ENCODE measurements at regions not wholly inside any gene's neighbourhood (a gene's known extent, or its start where the extent isn't known, plus 50 kb on each side); places are given as distances from the start of the nearest gene placed in this dataset.
"Not testable (repeated sequence)": the region's sequence is repeated elsewhere in the genome, so short reads cannot be mapped to it uniquely, and the experiment has no call there.

DNA sequence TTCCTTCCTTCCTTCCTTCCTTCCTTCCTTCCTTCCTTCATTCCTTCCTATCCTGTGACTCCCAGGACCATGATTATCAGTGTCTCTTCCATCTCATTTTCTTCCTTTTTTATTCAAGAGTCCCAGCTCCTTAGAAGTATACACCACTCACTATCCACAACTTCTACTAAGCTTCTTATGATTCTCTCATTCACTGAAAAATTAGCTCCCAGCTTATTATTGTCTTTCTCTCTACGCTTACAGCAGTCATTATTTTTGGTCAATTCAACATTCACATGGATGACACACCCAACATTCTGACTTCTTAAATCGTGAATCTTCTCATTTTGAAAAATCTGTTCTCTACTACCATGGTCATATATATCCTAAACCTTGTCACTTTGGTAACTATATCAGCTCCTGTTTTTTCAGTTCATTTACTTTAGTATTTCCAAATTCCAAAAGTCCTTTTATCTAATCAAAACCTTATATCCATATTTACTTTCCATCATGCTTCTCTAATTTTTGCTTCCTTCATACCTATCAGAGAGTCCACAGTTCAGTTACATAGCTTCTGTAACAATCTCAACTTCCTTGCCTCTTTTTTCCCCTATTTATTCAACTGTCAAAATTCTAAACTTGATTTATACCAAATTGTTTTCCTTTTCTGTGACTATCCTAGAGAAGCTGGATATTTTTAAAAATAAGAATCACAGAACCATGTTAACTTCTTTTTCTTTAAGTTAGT, 677.5 kb downstream of the RAPGEF2 start:
- no peak for DNase-seq (ENCODE audit: low read depth in 2 of 2)

DNA sequence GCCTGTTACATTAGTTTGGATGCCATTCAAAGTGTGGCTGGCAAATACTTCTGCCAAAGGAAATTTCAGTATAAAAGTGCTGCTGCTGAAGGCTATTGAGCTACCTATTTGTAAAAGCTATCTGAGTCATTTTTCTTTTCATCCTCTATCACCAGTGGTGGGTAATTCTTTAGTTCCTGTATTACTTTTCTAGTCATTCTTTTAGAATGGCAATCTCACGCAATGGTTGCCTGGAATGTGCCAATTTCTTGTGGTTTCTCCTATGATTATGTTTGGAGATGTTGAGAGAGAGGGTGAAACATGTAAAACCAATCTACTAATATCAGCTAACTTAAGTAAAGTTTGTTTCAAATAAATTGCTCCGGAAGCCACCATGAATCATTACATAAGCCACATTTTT, 685.0 kb downstream of the RAPGEF2 start:
- no peak for DNase-seq (ENCODE audit: low read depth in 2 of 2)

DNA sequence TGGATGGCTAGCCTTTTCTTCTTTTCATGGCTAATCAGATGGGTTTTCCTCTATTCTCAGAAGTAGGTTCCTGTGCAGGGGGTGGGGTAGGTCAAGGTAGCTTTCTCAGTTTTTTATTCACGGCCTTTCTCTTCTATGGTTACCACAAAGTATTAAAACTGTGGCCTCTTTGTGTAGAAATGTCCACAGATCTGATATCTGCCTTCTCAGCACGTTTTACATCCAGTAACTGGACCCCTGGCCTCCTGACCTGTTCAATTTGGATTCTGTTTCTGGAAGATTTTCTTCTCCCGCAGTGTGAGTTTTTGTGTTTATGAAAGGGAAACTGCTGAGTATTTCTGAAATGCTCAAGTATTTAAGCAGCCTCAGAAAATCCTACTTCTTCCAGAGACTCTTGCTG, 688.5 kb downstream of the RAPGEF2 start:
- DNase-seq (ENCODE audit: low read depth in 2 of 2): no peak

DNA sequence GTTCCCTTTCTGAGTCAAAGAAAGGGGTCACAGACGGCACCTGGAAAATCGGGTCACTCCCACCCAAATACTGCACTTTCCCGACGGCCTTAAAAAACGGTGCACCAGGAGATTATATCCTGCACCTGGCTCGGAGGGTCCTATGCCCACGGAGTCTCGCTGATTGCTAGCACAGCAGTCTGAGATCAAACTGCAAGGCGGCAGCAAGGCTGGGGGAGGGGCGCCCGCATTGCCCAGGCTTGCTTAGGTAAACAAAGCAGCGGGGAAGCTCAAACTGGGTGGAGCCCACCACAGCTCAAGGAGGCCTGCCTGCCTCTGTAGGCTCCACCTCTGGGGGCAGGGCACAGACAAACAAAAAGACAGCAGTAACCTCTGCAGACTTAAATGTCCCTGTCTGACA, 701.7 kb downstream of the RAPGEF2 start:
- not testable (repeated sequence) for DNase-seq (ENCODE audit: low read depth in 2 of 2)

DNA sequence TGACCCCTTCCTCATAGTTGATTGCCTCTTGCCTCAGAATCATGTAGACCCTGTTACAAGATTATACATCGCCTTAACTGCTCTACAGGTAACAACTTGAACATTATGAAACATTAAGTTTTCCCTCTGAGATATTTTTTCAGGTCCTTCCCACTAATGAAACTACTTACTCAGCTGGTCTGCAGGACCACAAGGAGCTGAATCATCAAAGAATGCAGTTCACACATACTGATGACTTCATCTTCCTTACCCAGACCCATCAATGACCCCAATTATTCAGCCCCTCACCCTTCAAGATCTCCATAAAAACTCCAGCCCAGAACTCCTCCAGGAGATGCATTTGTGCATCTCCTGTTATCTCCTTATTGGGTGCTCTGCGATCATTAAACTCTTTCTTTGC, 720.9 kb downstream of the RAPGEF2 start:
- no peak for DNase-seq (ENCODE audit: low read depth in 2 of 2)

DNA sequence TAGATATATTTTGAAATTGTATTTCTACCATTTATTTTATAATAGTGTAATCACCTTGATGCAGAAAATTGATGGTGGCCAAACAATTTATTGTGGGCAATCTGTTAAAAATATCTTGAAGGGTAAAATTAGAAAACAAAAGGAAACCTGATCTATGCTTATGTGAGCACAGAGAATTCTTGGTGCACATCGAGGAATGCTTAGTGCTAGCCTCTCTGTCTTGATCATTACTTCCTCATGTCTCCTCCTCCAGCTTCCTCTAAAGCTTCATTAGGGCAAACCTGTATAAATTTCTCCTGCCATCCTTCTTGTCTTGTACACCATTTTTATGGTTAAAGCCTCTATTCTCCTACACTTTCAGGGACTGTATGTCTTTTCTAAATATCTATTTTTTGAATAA, 725.8 kb downstream of the RAPGEF2 start:
- DNase-seq (ENCODE audit: low read depth in 2 of 2): no peak

DNA sequence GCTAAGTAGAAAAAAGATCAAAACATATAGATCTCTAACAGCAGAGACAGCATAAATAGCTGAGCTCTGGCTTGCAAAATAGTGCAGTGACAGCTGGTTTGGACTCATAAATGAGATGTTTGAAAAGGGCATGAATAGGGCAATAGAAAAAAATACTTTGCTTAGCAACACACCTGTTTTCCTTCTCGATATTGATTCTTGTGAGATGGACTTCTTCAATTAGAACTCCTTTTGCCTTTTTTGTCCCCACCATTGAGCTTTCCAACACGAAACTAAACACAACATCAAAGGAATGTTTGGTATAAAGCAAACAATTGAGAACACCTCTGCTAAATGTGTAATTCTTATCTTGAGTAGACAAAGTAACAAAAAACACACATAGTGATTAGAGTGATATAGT, 726.3 kb downstream of the RAPGEF2 start:
- no peak for DNase-seq (ENCODE audit: low read depth in 2 of 2)

DNA sequence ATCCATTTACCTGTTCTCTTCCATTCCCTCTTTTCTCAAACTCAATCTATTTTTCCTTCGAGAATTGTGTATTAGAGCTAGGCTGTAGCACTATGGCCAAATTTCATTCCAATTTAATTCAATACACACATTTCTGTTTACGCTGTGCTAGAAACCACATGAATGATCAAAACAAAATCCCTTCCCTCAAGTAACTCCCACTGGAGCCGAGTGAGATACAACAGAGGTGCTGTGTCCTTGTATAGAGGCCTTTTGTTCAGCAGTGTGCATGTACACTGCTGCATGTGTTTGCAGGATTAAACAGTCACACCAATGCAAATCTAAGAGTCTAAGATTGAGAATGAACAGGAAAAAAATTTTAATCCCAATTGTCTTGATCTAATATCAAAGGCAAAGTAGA, 734.2 kb downstream of the RAPGEF2 start:
- DNase-seq (ENCODE audit: low read depth in 2 of 2): no peak

DNA sequence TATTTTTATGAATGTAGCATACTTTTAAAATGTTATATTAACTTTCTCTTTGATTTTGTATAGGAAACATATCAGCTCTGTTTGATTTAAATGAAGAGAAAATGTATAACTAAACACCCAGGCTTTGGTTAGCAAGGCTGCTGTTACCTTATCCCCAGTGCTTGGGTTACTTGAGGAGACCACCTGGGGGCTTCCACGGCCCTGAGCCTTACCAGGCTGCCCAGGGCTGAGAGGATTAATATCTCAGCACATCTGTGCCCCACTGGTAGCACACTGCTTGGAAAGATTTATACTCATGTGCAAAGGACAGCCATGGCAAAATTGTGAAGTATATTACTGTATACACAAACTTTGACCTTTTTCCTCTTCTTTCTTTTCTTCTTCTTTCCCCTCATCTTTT, 752.9 kb downstream of the RAPGEF2 start:
- DNase-seq (ENCODE audit: low read depth in 2 of 2): no peak

DNA sequence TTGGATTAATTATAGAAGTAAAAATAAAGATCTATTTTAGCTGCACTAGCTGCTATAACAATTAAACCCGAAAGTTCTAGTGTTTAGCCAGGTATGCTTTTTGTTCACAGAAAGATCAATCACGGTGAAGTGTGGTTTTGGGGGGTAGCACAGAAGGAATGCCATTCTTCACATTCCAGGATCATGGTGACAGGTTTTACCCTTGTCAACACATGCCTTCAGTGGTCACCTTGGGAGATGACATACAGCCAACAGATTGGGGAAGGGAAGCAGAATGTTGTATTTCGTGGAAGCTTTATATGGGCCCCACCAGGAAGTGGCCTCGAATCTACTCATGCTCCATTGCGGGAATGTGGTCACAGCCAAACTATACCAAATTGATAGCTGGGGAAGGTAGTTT, 753.6 kb downstream of the RAPGEF2 start:
- DNase-seq (ENCODE audit: low read depth in 2 of 2): no peak

DNA sequence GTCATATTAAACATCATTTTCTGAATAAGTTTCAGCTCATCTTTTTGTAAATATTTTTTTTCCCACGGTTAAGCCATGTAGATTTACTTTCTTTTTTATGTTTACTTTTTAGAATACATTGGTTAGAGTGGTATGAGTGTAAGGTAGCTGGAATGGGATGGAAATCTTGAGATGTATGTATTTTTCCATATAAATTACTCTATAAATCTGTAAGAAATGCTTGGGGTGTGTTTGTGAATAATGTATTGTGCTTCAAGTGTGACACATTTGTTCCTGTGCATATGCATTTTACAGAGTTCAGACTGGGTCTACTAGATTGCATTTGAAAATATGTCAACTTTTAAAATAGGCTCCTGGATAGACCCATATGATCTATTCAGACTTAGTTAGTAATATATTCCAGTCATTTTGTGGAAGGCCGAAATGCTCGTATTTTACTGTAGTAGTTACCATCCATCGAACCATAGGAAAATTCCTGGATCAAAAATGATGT, 756.8 kb downstream of the RAPGEF2 start:
- DNase-seq (ENCODE audit: low read depth in 2 of 2): no peak

DNA sequence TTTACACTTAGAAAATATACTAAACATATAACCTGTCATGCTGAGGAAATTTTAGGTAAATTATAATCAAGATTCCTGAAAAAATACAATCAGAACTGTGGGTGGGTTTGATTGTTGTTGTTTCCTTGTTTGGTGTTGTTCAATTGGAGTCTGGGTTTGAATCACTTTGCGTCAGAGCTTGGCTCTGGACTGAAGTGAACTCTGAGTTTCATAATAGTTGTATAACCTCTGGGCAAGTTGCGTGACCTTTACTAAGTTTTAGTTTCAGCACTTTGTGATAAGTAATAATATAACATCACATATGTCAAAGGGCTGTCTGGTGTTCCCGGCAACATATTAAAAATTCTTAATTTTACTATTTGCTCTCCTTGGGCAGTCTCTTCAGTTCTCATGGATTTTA, 758.1 kb downstream of the RAPGEF2 start:
- DNase-seq (ENCODE audit: low read depth in 2 of 2): no peak

DNA sequence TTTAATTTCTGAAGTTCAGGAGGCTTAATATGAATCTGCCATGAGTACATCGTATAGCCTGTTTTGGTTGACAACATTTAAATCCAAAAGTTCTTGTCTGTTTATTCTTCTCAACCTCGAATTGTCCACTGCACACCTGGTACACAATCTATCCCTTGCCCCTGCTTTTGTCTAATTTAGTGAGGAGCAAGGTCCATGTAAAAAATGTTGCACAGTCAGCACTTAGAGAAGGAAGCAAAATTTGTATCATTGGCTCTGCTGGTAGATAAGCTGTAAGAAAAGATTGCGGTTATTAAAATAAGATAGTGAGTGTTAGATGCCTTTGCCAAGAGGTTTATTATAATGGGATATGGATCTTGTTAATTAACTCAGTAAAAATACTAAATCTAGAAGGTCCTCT, 761.5 kb downstream of the RAPGEF2 start:
- no peak for DNase-seq (ENCODE audit: low read depth in 2 of 2)

DNA sequence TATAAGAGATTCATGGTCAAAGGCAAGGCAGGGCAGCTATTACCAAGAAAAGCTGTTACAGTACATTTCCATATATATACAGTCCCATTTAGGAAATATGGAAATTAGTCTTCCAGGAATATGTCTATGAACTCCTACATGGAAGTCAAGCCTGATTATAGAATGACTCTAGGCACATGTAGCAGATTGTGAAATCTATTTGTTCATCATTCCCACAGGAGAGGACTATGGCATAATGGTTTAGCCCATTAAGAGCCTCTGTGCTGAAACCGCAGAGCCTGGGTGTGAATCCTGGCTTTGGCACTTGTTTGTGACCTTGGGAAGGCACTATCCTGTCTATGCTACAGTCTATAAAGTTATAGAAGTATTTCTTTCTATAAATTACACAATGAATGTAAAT, 764.8 kb downstream of the RAPGEF2 start:
- no peak for DNase-seq (ENCODE audit: low read depth in 2 of 2)

DNA sequence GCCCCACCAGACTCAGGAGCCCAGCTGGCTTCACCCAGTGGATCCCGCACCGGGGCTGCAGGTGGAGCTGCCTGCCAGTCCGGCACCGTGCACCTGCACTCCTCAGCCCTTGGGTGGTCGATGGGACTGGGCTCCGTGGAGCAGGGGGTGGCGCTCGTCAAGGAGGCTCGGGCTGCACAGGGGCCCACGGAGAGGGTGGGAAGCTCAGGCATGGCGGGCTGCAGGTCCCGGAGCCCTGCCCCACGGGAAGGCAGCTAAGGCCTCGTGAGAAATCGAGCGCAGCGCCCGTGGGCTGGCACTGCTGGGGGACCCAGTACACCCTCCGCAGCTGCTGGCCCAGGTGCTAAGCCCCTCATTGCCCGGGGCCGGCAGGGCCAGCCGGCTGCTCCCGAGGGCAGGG, 766.1 kb downstream of the RAPGEF2 start:
- not testable (repeated sequence) for DNase-seq (ENCODE audit: low read depth in 2 of 2)

DNA sequence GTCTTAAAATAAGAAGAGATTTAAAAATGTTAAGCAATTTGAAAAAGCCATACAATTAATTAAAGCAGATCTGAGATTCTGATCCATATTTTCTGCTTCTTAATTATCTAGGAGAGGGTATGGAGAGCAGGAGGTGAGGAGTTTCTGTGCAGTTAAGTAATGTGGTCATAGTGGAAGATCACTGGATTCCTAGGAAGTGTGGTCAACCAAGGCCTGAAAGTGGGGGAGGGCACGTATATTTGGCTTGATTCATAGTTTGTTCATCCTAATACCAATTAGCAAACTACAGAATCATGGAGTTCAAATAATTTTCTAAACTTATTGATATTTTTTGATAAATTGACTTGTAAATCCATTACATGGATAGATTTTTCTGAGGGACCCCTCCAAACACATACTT, 768.3 kb downstream of the RAPGEF2 start:
- no peak for DNase-seq (ENCODE audit: low read depth in 2 of 2)

DNA sequence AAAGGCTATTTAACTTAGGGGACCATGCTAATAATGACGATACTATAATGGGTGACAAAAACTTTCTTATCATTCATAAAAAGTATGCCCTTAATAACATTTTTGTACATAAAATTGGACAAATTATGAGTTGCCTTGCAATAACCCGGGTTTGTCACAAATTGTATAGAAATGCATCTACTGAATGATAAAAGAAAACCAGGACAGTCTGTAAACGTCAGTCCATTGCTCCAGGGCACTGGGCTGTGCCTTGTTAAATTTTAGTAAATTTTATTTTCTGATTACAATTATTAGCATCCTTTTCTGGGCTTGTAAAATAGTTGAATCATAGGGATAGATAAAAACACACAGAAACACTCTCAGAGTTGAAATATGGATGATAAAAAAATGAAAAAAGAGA, 778.3 kb downstream of the RAPGEF2 start:
- DNase-seq (ENCODE audit: low read depth in 2 of 2): no peak

DNA sequence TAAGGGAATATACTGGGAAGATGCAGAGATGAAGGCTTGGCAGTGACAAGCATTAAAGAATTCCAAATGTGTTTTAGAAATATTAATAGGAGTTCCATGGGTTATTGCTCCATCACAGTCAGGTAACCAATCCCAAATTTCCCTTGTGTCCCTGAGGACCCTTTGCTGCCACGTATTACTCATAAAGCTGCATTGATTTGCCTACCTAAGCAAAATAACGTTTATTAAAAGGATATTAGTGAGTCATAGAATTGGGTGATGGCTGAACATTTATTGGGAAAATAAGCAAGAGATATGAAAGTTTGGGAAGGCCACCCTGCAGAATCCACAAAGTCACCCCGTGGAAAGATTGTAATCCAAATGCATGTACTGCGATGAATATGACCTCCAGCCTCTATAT, 782.1 kb downstream of the RAPGEF2 start:
- no peak for DNase-seq (ENCODE audit: low read depth in 2 of 2)

DNA sequence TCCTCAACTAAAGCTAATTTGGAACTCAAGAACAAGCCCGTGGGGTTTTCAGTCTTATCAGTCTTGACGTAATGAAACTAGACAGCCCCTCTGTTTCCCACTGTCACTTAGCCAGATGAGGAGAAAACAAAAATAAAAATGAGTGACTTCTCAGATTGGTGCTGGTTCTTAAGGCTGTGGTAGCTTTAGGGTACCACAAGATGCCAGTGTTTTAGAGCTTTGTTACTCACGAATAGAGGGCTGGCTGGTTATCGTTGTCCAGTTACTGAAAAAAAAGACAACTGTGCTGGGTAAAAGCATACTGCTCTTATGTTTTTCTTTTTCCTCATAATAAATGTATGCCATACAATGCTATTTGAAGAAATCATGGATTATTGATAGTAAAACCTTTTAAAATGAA, 796.7 kb downstream of the RAPGEF2 start:
- DNase-seq (ENCODE audit: low read depth in 2 of 2): no peak

DNA sequence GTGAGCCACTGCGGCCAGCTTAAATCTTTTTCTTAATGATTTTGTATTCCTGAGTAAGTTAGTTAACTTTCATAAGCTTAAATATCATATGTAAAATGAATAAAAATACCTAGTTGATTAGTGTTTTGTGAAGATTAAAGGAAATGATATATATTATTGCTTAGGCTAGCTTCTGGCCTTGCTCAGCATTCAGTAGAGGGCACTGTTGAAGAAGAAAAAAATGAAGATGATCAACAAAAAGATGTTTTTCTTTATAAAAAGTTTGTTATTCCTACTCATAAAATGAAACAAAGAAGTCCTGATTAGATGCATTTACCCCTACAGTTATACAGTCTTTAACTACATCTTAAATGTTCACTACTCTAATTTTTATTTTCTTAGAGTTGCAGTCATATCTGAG, 797.7 kb downstream of the RAPGEF2 start:
- no peak for DNase-seq (ENCODE audit: low read depth in 2 of 2)

DNA sequence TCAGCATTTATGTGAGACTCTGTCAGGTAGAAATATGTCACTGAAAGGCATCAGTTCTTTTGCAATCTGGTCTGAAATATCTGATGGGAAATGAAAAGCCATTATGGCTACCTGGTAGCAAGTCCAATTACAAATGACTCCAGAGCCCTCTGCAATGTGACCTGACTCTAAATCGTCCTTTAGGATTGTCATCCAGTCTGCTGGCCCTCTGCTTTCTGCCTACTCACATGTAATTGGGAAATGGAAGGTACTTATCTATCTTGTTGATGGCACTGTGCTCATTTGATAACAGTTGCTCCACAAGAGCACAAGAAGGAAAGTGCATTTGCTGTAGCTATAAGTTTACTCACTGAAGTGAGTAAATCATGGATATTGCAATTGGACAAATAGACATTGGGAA, 799.8 kb downstream of the RAPGEF2 start:
- DNase-seq (ENCODE audit: low read depth in 2 of 2): no peak

DNA sequence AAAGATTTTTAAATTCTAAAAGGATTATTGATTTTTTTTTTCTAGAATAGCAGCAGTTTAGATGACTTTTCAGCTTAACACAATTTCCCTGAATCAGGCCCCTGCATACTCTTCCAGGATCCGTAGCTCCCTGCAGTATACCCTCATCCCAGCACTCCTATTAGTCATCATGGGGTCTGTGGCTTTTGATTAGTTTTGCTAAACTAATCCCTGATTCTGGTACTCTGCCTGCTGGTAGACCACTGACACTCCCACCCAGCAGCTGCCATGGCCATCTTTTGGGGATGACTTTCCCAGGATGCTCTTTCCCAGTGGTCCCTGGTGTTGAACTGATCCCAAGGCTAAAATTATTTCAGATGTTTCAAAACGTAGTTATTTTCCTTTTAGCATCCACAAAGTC, 802.0 kb downstream of the RAPGEF2 start:
- no peak for DNase-seq (ENCODE audit: low read depth in 2 of 2)

DNA sequence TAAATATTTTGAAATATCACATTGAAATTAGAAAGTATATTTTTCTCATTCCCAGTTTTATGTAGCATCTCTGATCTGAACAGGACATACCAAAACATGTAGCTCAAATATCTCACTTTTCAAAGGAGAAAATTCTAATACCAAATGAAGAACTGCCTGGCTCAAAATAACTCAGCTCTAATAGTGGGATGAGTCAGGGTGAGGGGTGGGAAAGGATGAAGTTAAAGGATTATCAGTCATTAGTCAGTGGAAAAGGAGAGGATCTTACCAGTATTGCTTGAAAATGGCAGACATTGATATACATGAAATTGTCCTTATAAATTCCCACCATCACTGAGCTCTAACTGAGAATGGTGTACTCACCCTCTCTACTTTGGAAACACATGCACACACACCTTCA, 803.2 kb downstream of the RAPGEF2 start:
- no peak for DNase-seq (ENCODE audit: low read depth in 2 of 2)

DNA sequence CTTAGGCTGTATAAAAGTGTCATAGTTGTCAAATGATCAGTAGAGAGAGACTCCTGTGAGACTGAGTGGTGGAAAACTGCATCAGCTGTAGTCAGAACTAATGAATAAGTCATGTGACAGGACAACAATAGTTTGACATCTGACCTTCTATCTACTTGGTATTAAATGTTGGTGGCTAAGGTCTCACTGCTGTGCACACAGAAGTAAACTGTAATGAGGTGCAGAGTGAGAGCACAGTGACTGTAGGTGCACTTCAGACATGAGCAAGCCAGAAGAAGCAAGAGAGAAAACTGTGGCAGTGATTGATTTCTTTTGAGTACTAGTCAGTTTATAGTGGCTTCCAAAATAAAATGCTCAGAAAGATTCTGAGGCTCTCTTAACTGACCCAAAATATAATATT, 803.6 kb downstream of the RAPGEF2 start:
- DNase-seq (ENCODE audit: low read depth in 2 of 2): no peak
